ENCODE measurements at regions not wholly inside any gene's neighbourhood (a gene's known extent, or its start where the extent isn't known, plus 50 kb on each side); places are given as distances from the start of the nearest gene placed in this dataset.
A peak's percentile ranks its signal among the peaks of the same experiment; 100 is the strongest.

- 46 to 68% methylated on average over 4 of the region's 4 CpGs for WGBS, 2 donors
- Histone ChIP-seq H3K4me1 (peaks cover 0 to 11% (median 2%) of the 10 kb centered on the region in 4 donors), H3K4me3 (no peak overlapping the region), H3K27me3 (no peaks in the 10 kb centered on the region), H3K36me3 (no peaks in the 10 kb centered on the region), H3K27ac (no peak overlapping the region), H3K9me3 (no peaks in the 10 kb centered on the region)
- ATAC-seq (ENCODE audit: low FRiP score in 2 of 2) (no peak), DNase-seq (no peak)
- no peak for TF ChIP-seq CTCF (IDR thresholded peaks at IDR 0.05)
- TF ChIP-seq POLR2A (IDR thresholded peaks at IDR 0.05): no peak
- no peak for TF ChIP-seq POLR2AphosphoS5 (IDR thresholded peaks at IDR 0.05)
- no peak for TF ChIP-seq EP300 (IDR thresholded peaks at IDR 0.05)
Measured at GRCh38 chr18:59057969-59058368, 81.7 kb upstream of the SEC11C start.

- Histone ChIP-seq H3K4me3 (no peak overlapping the region), H3K9me3 (no peaks in the 10 kb centered on the region), H3K27ac (no peak overlapping the region), H3K36me3 (no peaks in the 10 kb centered on the region), H3K27me3 (no peaks in the 10 kb centered on the region), H3K4me1 (peaks cover 0 to 5% (median 2%) of the 10 kb centered on the region in 4 donors)
- 89 to 95% methylated on average over 4 of the region's 4 CpGs for WGBS, 2 donors
- DNase-seq (no peak), ATAC-seq (ENCODE audit: low FRiP score in 2 of 2) (no peak)
- TF ChIP-seq CTCF (IDR thresholded peaks at IDR 0.05) (no peak), EP300 (IDR thresholded peaks at IDR 0.05) (no peak), POLR2A (IDR thresholded peaks at IDR 0.05) (no peak)
Measured at GRCh38 chr18:59059140-59059539, 80.5 kb upstream of the SEC11C start.

GRCh38 chr18:59060551-59060950, 79.1 kb upstream of the SEC11C start:
- ATAC-seq (ENCODE audit: low FRiP score in 2 of 2) (no peak), DNase-seq (no peak)
- H3K27ac ChIP-seq: no peak overlapping the region
- H3K9me3 ChIP-seq: no peaks in the 10 kb centered on the region
- H3K4me3 ChIP-seq: no peak overlapping the region
- H3K27me3 ChIP-seq: no peaks in the 10 kb centered on the region
- WGBS, 2 donors: 68 to 85% methylated on average over 3 of the region's 3 CpGs
- peaks cover 0 to 5% (median 2%) of the 10 kb centered on the region in 4 donors for H3K4me1 ChIP-seq
- TF ChIP-seq EP300 (IDR thresholded peaks at IDR 0.05) (no peak), CTCF (IDR thresholded peaks at IDR 0.05) (no peak), POLR2A (IDR thresholded peaks at IDR 0.05) (no peak), POLR2AphosphoS5 (IDR thresholded peaks at IDR 0.05) (no peak)
- H3K36me3 ChIP-seq: no peaks in the 10 kb centered on the region

GRCh38 chr18:59061914-59062642, 77.6 kb upstream of the SEC11C start:
- no peak overlapping the region for H3K4me3 ChIP-seq
- WGBS, 2 donors: 92 to 93% methylated on average over 14 of the region's 14 CpGs
- ATAC-seq (ENCODE audit: low FRiP score in 2 of 2) (no peak), DNase-seq (no peak)
- H3K27me3 ChIP-seq: no peaks in the 10 kb centered on the region
- no peaks in the 10 kb centered on the region for H3K36me3 ChIP-seq
- H3K9me3 ChIP-seq: no peaks in the 10 kb centered on the region
- H3K4me1 ChIP-seq: peaks cover 0 to under 1% (median 0%) of the 10 kb centered on the region in 4 donors
- TF ChIP-seq POLR2A (IDR thresholded peaks at IDR 0.05): no peak
- TF ChIP-seq EP300 (IDR thresholded peaks at IDR 0.05): no peak
- TF ChIP-seq CTCF (IDR thresholded peaks at IDR 0.05): no peak
- TF ChIP-seq POLR2AphosphoS5 (IDR thresholded peaks at IDR 0.05): no peak
- no peak overlapping the region for H3K27ac ChIP-seq

- Histone ChIP-seq H3K36me3 (no peaks in the 10 kb centered on the region), H3K27ac (no peak overlapping the region), H3K27me3 (no peaks in the 10 kb centered on the region), H3K4me3 (no peak overlapping the region), H3K9me3 (no peaks in the 10 kb centered on the region), H3K4me1 (no peaks in the 10 kb centered on the region)
- 96 to 97% methylated on average over 13 of the region's 13 CpGs for WGBS, 2 donors
- DNase-seq: peak in 1 of 2 donors; percentile 60
- no peak for ATAC-seq (ENCODE audit: low FRiP score in 2 of 2)
- TF ChIP-seq CTCF (IDR thresholded peaks at IDR 0.05): no peak
Measured at GRCh38 chr18:59062643-59063006, 77.1 kb upstream of the SEC11C start.

All from upper lobe of left lung (tissue), 6 donors.